Gastroesophageal sphincter (tissue), 3 donors: ENCODE measurements at regions not wholly inside any gene's neighbourhood (a gene's known extent, or its start where the extent isn't known, plus 50 kb on each side); places are given as distances from the start of the nearest gene placed in this dataset.

Source experiments
- CTCF ChIP-seq, 4 experiments: fragments of 200-600 bp in 2 of 4; fragments of 450-650 bp in 2 of 4; sonication (generic) in 1 of 4; IDR thresholded peaks; one replicate each; pipeline ENCODE4 v1.5.1; 2017 to 2019; ENCODE audit warnings: antibody characterized with exemption in 4 of 4, mild to moderate bottlenecking in 2 of 4, moderate library complexity in 2 of 4
- EP300 ChIP-seq: sonication (generic); formaldehyde crosslinking; IDR thresholded peaks from one replicate; pipeline ENCODE4 v1.6.1; 2017; ENCODE audit warnings: antibody characterized with exemption, mild to moderate bottlenecking
- POLR2A ChIP-seq, 2 donors: fragments of 450-650 bp; IDR thresholded peaks; one replicate each; pipeline ENCODE4 v1.6.1; 2017; ENCODE audit warnings: antibody characterized with exemption in 2 of 2, mild to moderate bottlenecking in 2 of 2, moderate library complexity in 1 of 2
- POLR2AphosphoS5 ChIP-seq: sonication (generic); formaldehyde crosslinking; IDR thresholded peaks from one replicate; pipeline ENCODE4 v1.6.1; 2017; ENCODE audit warnings: antibody characterized with exemption

GRCh38 chr12:92573104-92573503, 129.7 kb upstream of the PLEKHG7 start:
- TF ChIP-seq CTCF (IDR thresholded peaks at IDR 0.05): no peak
- no peak for TF ChIP-seq POLR2A (IDR thresholded peaks at IDR 0.05)
- no peak for TF ChIP-seq POLR2AphosphoS5
- TF ChIP-seq EP300: no peak
